AG09309 (cell line): ENCODE measurements at regions not wholly inside any gene's neighbourhood (a gene's known extent, or its start where the extent isn't known, plus 50 kb on each side); places are given as distances from the start of the nearest gene placed in this dataset.
"Not testable (repeated sequence)": the region's sequence is repeated elsewhere in the genome, so short reads cannot be mapped to it uniquely, and the experiment has no call there.

Experiments
- DNase-seq: peaks from one replicate; pipeline ENCODE4 v3.0.0-alpha.2; 2010; ENCODE audit warnings: low read depth
- H3K4me3 ChIP-seq: 2 replicates; pipeline ENCODE4 v1.5.1; 2011; ENCODE audit warnings: mild to moderate bottlenecking, low read depth, low read length, moderate library complexity; ENCODE audit not compliant: control insufficient read depth
- CTCF ChIP-seq: IDR thresholded peaks from 2 replicates; pipeline ENCODE4 v1.5.1; 2011; ENCODE audit warnings: mild to moderate bottlenecking, low read depth, low read length, inconsistent platforms; ENCODE audit not compliant: insufficient read depth, control insufficient read depth; ENCODE audit errors: missing control alignments

- no peak for TF ChIP-seq CTCF
- H3K4me3 ChIP-seq: no peak overlapping the region
- no peak for DNase-seq
Measured at GRCh38 chr1:190832511-190832910, 354.8 kb upstream of the BRINP3 start.

- no peak for TF ChIP-seq CTCF
Measured at GRCh38 chr1:190835658-190836057, 358.0 kb upstream of the BRINP3 start.

GRCh38 chr1:190837200-190837599, 359.5 kb upstream of the BRINP3 start:
- not testable (repeated sequence) for DNase-seq

More at GRCh38 chr1:190835658-190836057, 358.0 kb upstream of the BRINP3 start:
- no peak overlapping the region for H3K4me3 ChIP-seq
- DNase-seq: no peak

GRCh38 chr1:190837888-190838287, 360.2 kb upstream of the BRINP3 start:
- no peak for TF ChIP-seq CTCF
- no peak overlapping the region for H3K4me3 ChIP-seq
- no peak for DNase-seq

More at GRCh38 chr1:190837200-190837599, 359.5 kb upstream of the BRINP3 start:
- not testable (repeated sequence) for H3K4me3 ChIP-seq

- no peak for DNase-seq
- TF ChIP-seq CTCF: no peak
- no peak overlapping the region for H3K4me3 ChIP-seq
Measured at GRCh38 chr1:190847166-190847565, 369.5 kb upstream of the BRINP3 start.

- no peak for TF ChIP-seq CTCF
- H3K4me3 ChIP-seq: no peak overlapping the region
- DNase-seq: no peak
Measured at GRCh38 chr1:190849346-190849745, 371.7 kb upstream of the BRINP3 start.

GRCh38 chr1:190852611-190853010, 374.9 kb upstream of the BRINP3 start:
- DNase-seq: no peak
- no peak for TF ChIP-seq CTCF
- no peak overlapping the region for H3K4me3 ChIP-seq
